K562 (cell line): ENCODE measurements at regions not wholly inside any gene's neighbourhood (a gene's known extent, or its start where the extent isn't known, plus 50 kb on each side); places are given as distances from the start of the nearest gene placed in this dataset.

ENCODE experiments used
- ATAC-seq: fragments of 200-7000 bp; cut with Tn5 transposase; 3 replicates; pipeline ENCODE4 v1.9.1; 2020; ENCODE audit warnings: moderate library complexity
- BruUV-seq: library from RNA; stranded (reverse); fragments of 400-500 nt; replicated peaks from 2 replicates; lab custom pipeline; 2021; lab: Mats Ljungman, UMichigan
- CTCF ChIA-PET: fragments of 300-600 bp; formaldehyde crosslinking; extraction: SDS; loops from one replicate; lab custom pipeline; 2021; ENCODE audit warnings: low intra/inter-chr PET ratio; lab: Yijun Ruan, JAX
- POLR2A ChIA-PET: fragments of 300-600, 350-650 bp; sonication (Branson Sonifier 250); formaldehyde crosslinking; extraction: SDS; loops from one replicate; lab custom pipeline; 2021; ENCODE audit warnings: antibody characterized with exemption, inconsistent platforms; lab: Yijun Ruan, JAX
- DNase-seq, 4 experiments: peaks; one replicate each; pipeline versions ENCODE4 v3.0.0 to v3.0.0-alpha.2; 2011 to 2018; ENCODE audit warnings: low spot score in 3 of 4, mixed read lengths in 3 of 4; ENCODE audit errors: extremely low read depth in 1 of 4
- FAIRE-seq: peaks from 2 replicates; lab custom pipeline; 2011; peaks lifted over from hg19 to GRCh38; lab: Jason Lieb, UNC
- H2AFZ ChIP-seq: 2 replicates; pipeline ENCODE4 v1.6.0; 2011; ENCODE audit warnings: low read depth, low read length, control low read depth, inconsistent platforms
- H3K27ac ChIP-seq: fragments of 200-600 bp; 3 replicates; pipeline ENCODE4 v1.8.0; 2011; ENCODE audit warnings: low read depth, mild to moderate bottlenecking, control low read depth, inconsistent platforms, low read length, moderate library complexity, mixed read lengths; ENCODE audit errors: extremely low read depth
- H3K27me3 ChIP-seq, 2 experiments: fragments of 300-600 bp in 1 of 2; 2 replicates in 1 of 2; 3 replicates in 1 of 2; pipeline versions ENCODE4 v1.6.0 to v1.8.0; 2011; ENCODE audit warnings: inconsistent platforms in 2 of 2, low read length in 2 of 2, mild to moderate bottlenecking in 1 of 2, mixed read lengths in 1 of 2, moderate library complexity in 1 of 2; ENCODE audit not compliant: control insufficient read depth in 2 of 2, insufficient read depth in 2 of 2
- H3K36me3 ChIP-seq: fragments of 300-600 bp; 3 replicates; pipeline ENCODE4 v1.8.0; 2011; ENCODE audit warnings: mild to moderate bottlenecking, low read length, inconsistent platforms; ENCODE audit not compliant: control insufficient read depth, insufficient read depth
- H3K4me1 ChIP-seq, 2 experiments: fragments of 200-600 bp in 1 of 2; replicated peaks in 1 of 2; 2 replicates in 1 of 2; 3 replicates in 1 of 2; pipeline versions ENCODE4 v1.5.1 to v1.8.0; 2011; ENCODE audit warnings: inconsistent platforms in 2 of 2, low read length in 2 of 2, mild to moderate bottlenecking in 1 of 2, mixed read lengths in 1 of 2, moderate library complexity in 1 of 2; ENCODE audit not compliant: control insufficient read depth in 2 of 2, insufficient read depth in 2 of 2
- H3K4me2 ChIP-seq: 2 replicates; pipeline ENCODE4 v1.6.1; 2011; ENCODE audit warnings: low read length, control low read depth, inconsistent platforms, mixed read lengths; ENCODE audit not compliant: insufficient read depth
- H3K4me3 ChIP-seq: fragments of 200-600 bp; sonication (generic), shearing (Covaris generic); 2 replicates; pipeline ENCODE4 v1.5.1; 2016; ENCODE audit warnings: control low read depth, inconsistent platforms
- H3K79me2 ChIP-seq: fragments of 200-600 bp; 3 replicates; pipeline ENCODE4 v1.8.0; 2011; ENCODE audit warnings: low read length, inconsistent platforms; ENCODE audit not compliant: control insufficient read depth, insufficient read depth
- H3K9ac ChIP-seq, 2 experiments: 2 replicates each; pipeline versions ENCODE4 v1.6.0 to v1.6.1; 2011; ENCODE audit warnings: low read depth in 2 of 2, low read length in 2 of 2, control low read depth in 1 of 2, inconsistent platforms in 1 of 2, mild to moderate bottlenecking in 1 of 2, mixed read lengths in 1 of 2; ENCODE audit not compliant: insufficient read depth in 1 of 2
- H3K9me1 ChIP-seq: one replicate; pipeline ENCODE4 v1.6.0; 2011; ENCODE audit warnings: inconsistent platforms, mild to moderate bottlenecking, low read length, moderate library complexity; ENCODE audit not compliant: control insufficient read depth, insufficient read depth
- H3K9me3 ChIP-seq: replicated peaks from 2 replicates; pipeline ENCODE4 v1.5.1; 2011; ENCODE audit warnings: low read depth, low read length, inconsistent platforms; ENCODE audit not compliant: control insufficient read depth, insufficient read depth
- H4K20me1 ChIP-seq: replicated peaks from 2 replicates; pipeline ENCODE4 v1.6.1; 2011; ENCODE audit warnings: low read length, inconsistent platforms, mixed read lengths; ENCODE audit not compliant: control insufficient read depth, insufficient read depth
- ARID4B ChIP-seq: sonication (generic); formaldehyde crosslinking; IDR thresholded peaks from 2 replicates; pipeline ENCODE4 v1.8.0; 2022; ENCODE audit warnings: mild to moderate bottlenecking, missing genetic modification reagents
- CBX1 ChIP-seq: sonication (generic); IDR thresholded peaks from 2 replicates; pipeline ENCODE4 v1.6.1; 2016; ENCODE audit warnings: antibody characterized with exemption, low read depth, mild to moderate bottlenecking
- FOXJ3 ChIP-seq: sonication (generic); formaldehyde crosslinking; IDR thresholded peaks from 2 replicates; pipeline ENCODE4 v1.4.0; 2020; ENCODE audit warnings: mild to moderate bottlenecking, missing genetic modification reagents
- FUS ChIP-seq: fragments of 200-400 bp; formaldehyde crosslinking; optimal IDR thresholded peaks from 2 replicates; pipeline ENCODE3; 2017; ENCODE audit warnings: low read depth, low read length
- HMBOX1 ChIP-seq: sonication (generic); IDR thresholded peaks from 2 replicates; pipeline ENCODE4 v1.6.1; 2016
- IFI16 ChIP-seq: fragments of 250-450 bp; sonication (Bioruptor Pico); IDR thresholded peaks from 2 replicates; pipeline ENCODE4 v2.1.2; 2022; ENCODE audit warnings: mild to moderate bottlenecking, inconsistent platforms
- MECOM ChIP-seq: fragments of 250-450 bp; sonication (Bioruptor Pico); IDR thresholded peaks from 2 replicates; pipeline ENCODE4 v1.8.0; 2022; ENCODE audit warnings: inconsistent platforms
- NR2C1 ChIP-seq, 2 experiments: fragments of 450-650 bp; IDR thresholded peaks; 2 replicates each; pipeline ENCODE4 v1.6.1; 2017; ENCODE audit warnings: mild to moderate bottlenecking in 2 of 2, antibody characterized with exemption in 1 of 2, inconsistent platforms in 1 of 2, missing compliant biosample characterization in 1 of 2, missing genetic modification characterization in 1 of 2
- POLR2AphosphoS5 ChIP-seq: IDR thresholded peaks from 2 replicates; pipeline ENCODE4 v1.6.1; 2011; ENCODE audit warnings: mild to moderate bottlenecking, low read depth, low read length, moderate library complexity; ENCODE audit not compliant: control insufficient read depth, insufficient read depth
- PURB ChIP-seq: sonication (generic); formaldehyde crosslinking; IDR thresholded peaks from 2 replicates; pipeline ENCODE4 v1.9.0; 2021; ENCODE audit warnings: low read depth, mild to moderate bottlenecking, missing genetic modification reagents
- RFX1 ChIP-seq: fragments of 450-650 bp; IDR thresholded peaks from 2 replicates; pipeline ENCODE4 v1.6.1; 2016; ENCODE audit warnings: mild to moderate bottlenecking, moderate library complexity
- TEAD1 ChIP-seq, 2 experiments: fragments of 450-650 bp in 1 of 2; sonication (generic) in 1 of 2; formaldehyde crosslinking; IDR thresholded peaks; 2 replicates each; pipeline versions ENCODE4 v1.4.0 to v1.8.0; 2020 to 2022; ENCODE audit warnings: mild to moderate bottlenecking in 2 of 2, missing genetic modification reagents in 1 of 2
- TGIF2 ChIP-seq: sonication (generic); formaldehyde crosslinking; IDR thresholded peaks from 2 replicates; pipeline ENCODE4 v1.8.1; 2022; ENCODE audit warnings: mild to moderate bottlenecking, missing genetic modification reagents, moderate library complexity
- TOE1 ChIP-seq, 2 experiments: fragments of 450-650 bp in 1 of 2; sonication (generic) in 1 of 2; formaldehyde crosslinking in 1 of 2; IDR thresholded peaks; 2 replicates each; pipeline versions ENCODE4 v1.7.1 to v1.8.0; 2016 to 2022; ENCODE audit warnings: borderline replicate concordance in 2 of 2, mild to moderate bottlenecking in 2 of 2, antibody characterized with exemption in 1 of 2, inconsistent platforms in 1 of 2, low read depth in 1 of 2, missing genetic modification reagents in 1 of 2, moderate library complexity in 1 of 2
- USF1 ChIP-seq: sonication (generic); formaldehyde crosslinking; IDR thresholded peaks from 2 replicates; pipeline ENCODE4 v1.9.0; 2022; ENCODE audit warnings: mild to moderate bottlenecking, missing genetic modification reagents
- WGBS: fragments of 100-300 bp; shearing (Covaris generic); methylation state at CpG from one replicate; pipeline ENCODE4 v1.1.6; 2016; ENCODE audit warnings: low coverage, mixed read lengths; ENCODE audit not compliant: insufficient coverage; ENCODE audit errors: missing lambda C conversion rate; 5-methylcytosine and 5-hydroxymethylcytosine counted together
- in situ Hi-C: fragments of 300-500 bp; cut with MboI; formaldehyde crosslinking; loops from 4 replicates; pipeline ENCODE4 v1.15.0; 2018; ENCODE audit warnings: inconsistent platforms, mixed read lengths
- intact Hi-C: fragments of 100-400 bp; cut with micrococcal nuclease; formaldehyde crosslinking; loops from 2 replicates; pipeline ENCODE4 v1.14.2; 2022
- TF ChIP-seq, protein P1 (sequence below): fragments of 450-650 bp; IDR thresholded peaks from 2 replicates; pipeline ENCODE4 v1.6.1; 2014; ENCODE audit warnings: low read depth, mild to moderate bottlenecking, moderate library complexity, borderline replicate concordance

GRCh38 chr3:59425942-59426341 lies 376.1 kb upstream of the CFAP20DC start:
- Histone ChIP-seq H3K4me1 (no peaks in the 10 kb centered on the region), H2AFZ (no peak overlapping the region), H3K79me2 (no peaks in the 10 kb centered on the region), H3K4me3 (no peak overlapping the region), H3K9me3 (no peaks in the 10 kb centered on the region), H3K27ac (no peak overlapping the region), H3K9ac (no peak overlapping the region), H4K20me1 (no peaks in the 10 kb centered on the region), H3K36me3 (no peaks in the 10 kb centered on the region), H3K9me1 (no peaks in the 10 kb centered on the region), H3K4me2 (no peak overlapping the region), H3K27me3 (peaks cover 0 to 13% of the 10 kb centered on the region in 2 experiments; a peak in 2 of 5 replicates)
- TF ChIP-seq TEAD1 (CRISPR knock-in tag; IDR thresholded peaks at IDR 0.05) = no peak
- TF ChIP-seq IFI16 (CRISPR knock-in tag) = no peak
- no peak for TF ChIP-seq POLR2AphosphoS5
- TF ChIP-seq ARID4B (CRISPR knock-in tag) = no peak
- no peak for TF ChIP-seq CBX1
- no peak for TF ChIP-seq RFX1
- no peak for TF ChIP-seq NR2C1 (IDR thresholded peaks at IDR 0.05)
- no peak for TF ChIP-seq NR2C1 (tag; IDR thresholded peaks at IDR 0.05)
- TF ChIP-seq USF1 (CRISPR knock-in tag) = no peak
- TF ChIP-seq TGIF2 (CRISPR knock-in tag) = no peak
- no peak for TF ChIP-seq TOE1 (IDR thresholded peaks at IDR 0.05; ENCODE audit: borderline replicate concordance)
- no peak for TF ChIP-seq TOE1 (CRISPR knock-in tag; IDR thresholded peaks at IDR 0.05; ENCODE audit: borderline replicate concordance, low read depth)
- TF ChIP-seq FUS = no peak
- TF ChIP-seq, protein P1, sequence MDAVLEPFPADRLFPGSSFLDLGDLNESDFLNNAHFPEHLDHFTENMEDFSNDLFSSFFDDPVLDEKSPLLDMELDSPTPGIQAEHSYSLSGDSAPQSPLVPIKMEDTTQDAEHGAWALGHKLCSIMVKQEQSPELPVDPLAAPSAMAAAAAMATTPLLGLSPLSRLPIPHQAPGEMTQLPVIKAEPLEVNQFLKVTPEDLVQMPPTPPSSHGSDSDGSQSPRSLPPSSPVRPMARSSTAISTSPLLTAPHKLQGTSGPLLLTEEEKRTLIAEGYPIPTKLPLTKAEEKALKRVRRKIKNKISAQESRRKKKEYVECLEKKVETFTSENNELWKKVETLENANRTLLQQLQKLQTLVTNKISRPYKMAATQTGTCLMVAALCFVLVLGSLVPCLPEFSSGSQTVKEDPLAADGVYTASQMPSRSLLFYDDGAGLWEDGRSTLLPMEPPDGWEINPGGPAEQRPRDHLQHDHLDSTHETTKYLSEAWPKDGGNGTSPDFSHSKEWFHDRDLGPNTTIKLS = no peak
- TF ChIP-seq FOXJ3 (CRISPR knock-in tag) = no peak
- no peak for TF ChIP-seq PURB (CRISPR knock-in tag)
- no peak for TF ChIP-seq HMBOX1
- no peak for TF ChIP-seq MECOM
- no peak for DNase-seq
- ChIA-PET CTCF (no interaction called here), POLR2A (no interaction called here)
- FAIRE-seq = no peak
- BruUV-seq = no TSS peak
- WGBS = 0% methylated on average over 5 of the region's 5 CpGs
- in situ Hi-C loops = no loop called here
- intact Hi-C loops = no loop called here
- ATAC-seq = no peak
